ENCODE measurements at regions not wholly inside any gene's neighbourhood (a gene's known extent, or its start where the extent isn't known, plus 50 kb on each side); places are given as distances from the start of the nearest gene placed in this dataset.
"Not testable (repeated sequence)": the region's sequence is repeated elsewhere in the genome, so short reads cannot be mapped to it uniquely, and the experiment has no call there.

- no peak overlapping the region for H3K4me3 Mint-ChIP-seq
- no peak overlapping the region for H3K27ac Mint-ChIP-seq
- H3K36me3 Mint-ChIP-seq: peaks cover 5% of the 10 kb centered on the region
- peaks cover 6% of the 10 kb centered on the region for H3K4me1 Mint-ChIP-seq (ENCODE audit: low read depth)
- no peaks in the 10 kb centered on the region for H3K9me3 Mint-ChIP-seq (ENCODE audit: low read depth)
- H3K27me3 Mint-ChIP-seq: no peaks in the 10 kb centered on the region
Measured at GRCh38 chr2:207421671-207422070, 108.1 kb upstream of the CREB1 start.

DNA sequence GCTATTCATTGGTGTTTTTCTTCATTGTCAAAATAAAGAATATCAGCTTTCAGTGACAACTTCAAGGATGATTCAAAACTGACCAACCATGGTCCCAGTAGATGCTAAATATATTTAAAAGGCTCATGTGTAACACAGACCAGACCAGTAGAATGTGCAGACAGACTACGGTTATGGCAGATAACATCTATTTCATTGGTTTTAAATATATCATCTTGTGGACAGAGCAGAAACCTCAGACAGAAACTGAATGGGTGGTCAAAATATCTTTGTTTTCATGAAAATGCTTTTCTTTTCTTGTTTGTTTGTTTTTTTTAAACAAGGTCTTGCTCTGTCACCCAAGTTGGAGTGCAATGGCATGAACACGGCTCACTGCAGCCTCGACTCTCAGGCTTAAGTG lies 107.4 kb upstream of the CREB1 start:
- no peak overlapping the region for H3K27ac Mint-ChIP-seq
- peaks cover 3% of the 10 kb centered on the region for H3K36me3 Mint-ChIP-seq

GRCh38 chr2:207423886-207424285 lies 105.9 kb upstream of the CREB1 start:
- peaks cover 2% of the 10 kb centered on the region for H3K36me3 Mint-ChIP-seq
- H3K27ac Mint-ChIP-seq: no peak overlapping the region
- no peaks in the 10 kb centered on the region for H3K9me3 Mint-ChIP-seq (ENCODE audit: low read depth)

More for the DNA sequence above, 107.4 kb upstream of the CREB1 start:
- H3K4me3 Mint-ChIP-seq: no peak overlapping the region
- H3K9me3 Mint-ChIP-seq (ENCODE audit: low read depth): no peaks in the 10 kb centered on the region
- H3K4me1 Mint-ChIP-seq (ENCODE audit: low read depth): peaks cover 6% of the 10 kb centered on the region
- no peaks in the 10 kb centered on the region for H3K27me3 Mint-ChIP-seq

DNA sequence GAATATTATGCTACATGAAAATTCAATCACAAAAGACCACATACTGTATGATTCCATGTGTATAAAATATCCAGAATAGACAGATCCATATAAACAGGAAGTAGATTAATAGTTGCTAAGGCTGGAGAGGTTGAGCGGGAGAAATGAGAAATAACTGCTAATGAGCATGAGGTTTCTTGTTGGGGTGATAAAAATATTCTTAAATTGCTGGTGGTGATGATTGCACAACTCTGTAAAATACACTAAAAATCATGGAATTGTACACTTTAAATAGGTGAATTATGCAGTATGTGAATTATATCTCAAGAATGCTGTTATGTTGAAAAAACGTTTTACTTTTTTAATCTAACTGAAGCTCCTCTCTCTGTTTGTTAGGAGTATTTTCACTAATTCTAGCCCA lies 101.8 kb upstream of the CREB1 start:
- H3K4me3 Mint-ChIP-seq: no peak overlapping the region
- H3K9me3 Mint-ChIP-seq (ENCODE audit: low read depth): no peaks in the 10 kb centered on the region
- H3K36me3 Mint-ChIP-seq: peaks cover 2% of the 10 kb centered on the region
- no peaks in the 10 kb centered on the region for H3K27me3 Mint-ChIP-seq
- no peak overlapping the region for H3K27ac Mint-ChIP-seq
- H3K4me1 Mint-ChIP-seq (ENCODE audit: low read depth): peaks cover 6% of the 10 kb centered on the region

More at GRCh38 chr2:207423886-207424285, 105.9 kb upstream of the CREB1 start:
- Mint-ChIP-seq H3K4me1 (ENCODE audit: low read depth) (peaks cover 6% of the 10 kb centered on the region), H3K27me3 (no peaks in the 10 kb centered on the region), H3K4me3 (no peak overlapping the region)

DNA sequence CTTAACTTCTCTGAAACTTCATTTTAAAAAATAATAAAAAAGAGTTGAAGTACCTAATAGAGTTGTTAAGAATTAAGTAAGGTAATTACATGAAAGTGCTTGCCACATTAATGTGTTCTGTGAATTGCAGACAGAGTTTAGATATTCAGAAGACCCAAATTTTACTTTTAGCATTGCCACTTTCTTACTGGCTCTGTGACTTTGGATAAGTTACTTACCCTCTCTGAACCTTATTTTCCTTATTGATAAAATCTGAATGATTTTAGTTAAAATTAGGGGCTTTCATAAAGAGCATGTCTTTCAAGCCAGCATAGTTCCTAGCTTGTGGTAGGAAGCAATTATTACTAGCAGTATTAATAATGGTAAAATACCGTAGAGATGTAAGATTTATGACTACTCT lies 101.2 kb upstream of the CREB1 start:
- Mint-ChIP-seq H3K27ac (no peak overlapping the region), H3K27me3 (no peaks in the 10 kb centered on the region), H3K4me1 (ENCODE audit: low read depth) (peaks cover 6% of the 10 kb centered on the region), H3K36me3 (peaks cover 2% of the 10 kb centered on the region), H3K9me3 (ENCODE audit: low read depth) (no peaks in the 10 kb centered on the region), H3K4me3 (no peak overlapping the region)

GRCh38 chr2:207432453-207432852 lies 97.3 kb upstream of the CREB1 start:
- Mint-ChIP-seq H3K36me3 (no peaks in the 10 kb centered on the region), H3K27ac (no peak overlapping the region), H3K9me3 (ENCODE audit: low read depth) (no peaks in the 10 kb centered on the region), H3K4me1 (ENCODE audit: low read depth) (no peaks in the 10 kb centered on the region), H3K27me3 (no peaks in the 10 kb centered on the region), H3K4me3 (no peak overlapping the region)

DNA sequence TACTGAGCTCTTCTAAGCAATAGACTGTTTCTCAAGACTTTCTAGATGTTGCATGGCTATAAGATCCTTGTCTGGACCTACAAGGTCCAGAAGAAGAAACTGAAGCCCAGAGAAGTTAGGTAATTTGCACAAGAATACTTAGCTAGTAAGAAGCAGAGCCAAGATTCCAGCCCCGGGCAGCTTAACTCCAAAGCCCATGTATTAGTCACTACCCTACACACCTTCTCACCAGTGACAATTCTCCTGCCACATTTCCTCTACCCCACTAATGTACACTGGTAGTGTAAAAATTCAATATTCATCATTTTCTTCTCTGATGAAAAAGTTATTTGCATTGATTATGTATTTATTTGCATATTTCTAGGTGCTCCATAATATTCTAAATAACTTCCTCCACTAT lies 95.5 kb upstream of the CREB1 start:
- no peaks in the 10 kb centered on the region for H3K9me3 Mint-ChIP-seq (ENCODE audit: low read depth)
- H3K27me3 Mint-ChIP-seq: no peaks in the 10 kb centered on the region
- H3K4me1 Mint-ChIP-seq (ENCODE audit: low read depth): no peaks in the 10 kb centered on the region
- H3K27ac Mint-ChIP-seq: no peak overlapping the region
- no peak overlapping the region for H3K4me3 Mint-ChIP-seq
- H3K36me3 Mint-ChIP-seq: no peaks in the 10 kb centered on the region

DNA sequence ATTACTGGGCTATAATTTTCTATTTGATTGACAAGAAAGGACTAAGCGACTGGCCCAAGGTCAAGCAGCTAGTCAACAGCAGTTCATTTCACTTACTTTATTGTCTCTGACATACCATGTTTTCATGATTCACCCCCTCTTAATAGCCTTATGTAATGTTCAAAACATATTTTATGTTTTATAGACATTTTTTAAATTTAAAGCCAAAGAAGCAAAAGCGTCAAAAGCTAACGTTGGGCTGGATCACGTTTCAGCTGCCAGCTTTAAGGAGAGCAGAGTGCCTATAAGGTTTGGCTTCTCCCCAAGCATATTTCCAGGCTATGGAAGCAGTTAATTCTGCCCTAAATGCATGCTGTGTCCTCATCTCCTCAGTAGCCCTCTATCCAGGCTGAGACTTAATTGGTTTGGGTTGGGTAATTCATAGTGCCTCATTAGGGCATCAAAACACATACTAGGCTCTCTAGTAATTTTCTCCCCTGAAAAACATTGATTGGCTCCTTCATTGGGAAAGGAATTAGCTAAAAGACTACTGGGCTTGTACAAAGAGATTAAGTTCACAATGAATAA lies 94.8 kb upstream of the CREB1 start:
- Mint-ChIP-seq H3K4me1 (ENCODE audit: low read depth) (no peaks in the 10 kb centered on the region), H3K27me3 (no peaks in the 10 kb centered on the region), H3K27ac (no peak overlapping the region), H3K36me3 (no peaks in the 10 kb centered on the region), H3K9me3 (ENCODE audit: low read depth) (no peaks in the 10 kb centered on the region), H3K4me3 (no peak overlapping the region)

- Mint-ChIP-seq H3K36me3 (no peaks in the 10 kb centered on the region), H3K4me3 (no peak overlapping the region), H3K9me3 (ENCODE audit: low read depth) (no peaks in the 10 kb centered on the region), H3K27ac (no peak overlapping the region), H3K4me1 (ENCODE audit: low read depth) (no peaks in the 10 kb centered on the region), H3K27me3 (no peaks in the 10 kb centered on the region)
Measured at GRCh38 chr2:207437136-207437523, 92.6 kb upstream of the CREB1 start.

- Mint-ChIP-seq H3K27me3 (no peaks in the 10 kb centered on the region), H3K9me3 (ENCODE audit: low read depth) (no peaks in the 10 kb centered on the region), H3K36me3 (no peaks in the 10 kb centered on the region), H3K4me1 (ENCODE audit: low read depth) (no peaks in the 10 kb centered on the region), H3K27ac (no peak overlapping the region), H3K4me3 (no peak overlapping the region)
Measured at GRCh38 chr2:207437524-207438143, 92.1 kb upstream of the CREB1 start.

- no peaks in the 10 kb centered on the region for H3K36me3 Mint-ChIP-seq
- no peaks in the 10 kb centered on the region for H3K4me1 Mint-ChIP-seq (ENCODE audit: low read depth)
- no peaks in the 10 kb centered on the region for H3K9me3 Mint-ChIP-seq (ENCODE audit: low read depth)
- H3K4me3 Mint-ChIP-seq: no peak overlapping the region
- no peak overlapping the region for H3K27ac Mint-ChIP-seq
- no peaks in the 10 kb centered on the region for H3K27me3 Mint-ChIP-seq
Measured at GRCh38 chr2:207438414-207439126, 91.2 kb upstream of the CREB1 start.

DNA sequence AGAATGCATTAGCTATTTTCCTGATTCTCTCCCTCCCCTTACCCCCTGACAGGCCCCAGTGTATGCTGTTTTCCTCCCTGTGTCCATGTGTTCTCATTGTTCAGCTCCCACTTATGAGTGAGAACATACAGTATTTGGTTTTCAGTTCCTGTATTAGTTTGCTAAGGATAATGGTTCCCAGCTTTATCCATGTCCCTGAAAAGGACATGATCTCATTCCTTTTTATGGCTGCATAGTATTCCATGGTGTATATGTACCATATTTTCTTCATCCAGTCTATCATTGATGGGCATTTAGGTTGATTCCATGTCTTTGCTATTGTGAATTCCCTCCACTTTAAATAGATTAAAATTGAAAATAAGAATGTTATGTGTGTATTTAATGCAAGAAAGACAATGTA lies 89.9 kb upstream of the CREB1 start:
- H3K36me3 Mint-ChIP-seq; H3K27ac Mint-ChIP-seq; H3K27me3 Mint-ChIP-seq; H3K4me3 Mint-ChIP-seq; H3K9me3 Mint-ChIP-seq (ENCODE audit: low read depth); H3K4me1 Mint-ChIP-seq (ENCODE audit: low read depth): not testable (repeated sequence)

GRCh38 chr2:207444756-207445155 lies 85.0 kb upstream of the CREB1 start:
- H3K9me3 Mint-ChIP-seq (ENCODE audit: low read depth): no peaks in the 10 kb centered on the region
- H3K4me1 Mint-ChIP-seq (ENCODE audit: low read depth): no peaks in the 10 kb centered on the region
- H3K36me3 Mint-ChIP-seq: no peaks in the 10 kb centered on the region
- no peak overlapping the region for H3K27ac Mint-ChIP-seq
- H3K27me3 Mint-ChIP-seq: no peaks in the 10 kb centered on the region
- no peak overlapping the region for H3K4me3 Mint-ChIP-seq

- Mint-ChIP-seq H3K27me3 (no peaks in the 10 kb centered on the region), H3K4me3 (no peak overlapping the region), H3K4me1 (ENCODE audit: low read depth) (no peaks in the 10 kb centered on the region), H3K27ac (no peak overlapping the region), H3K36me3 (no peaks in the 10 kb centered on the region), H3K9me3 (ENCODE audit: low read depth) (no peaks in the 10 kb centered on the region)
Measured at GRCh38 chr2:207446653-207447052, 83.1 kb upstream of the CREB1 start.

DNA sequence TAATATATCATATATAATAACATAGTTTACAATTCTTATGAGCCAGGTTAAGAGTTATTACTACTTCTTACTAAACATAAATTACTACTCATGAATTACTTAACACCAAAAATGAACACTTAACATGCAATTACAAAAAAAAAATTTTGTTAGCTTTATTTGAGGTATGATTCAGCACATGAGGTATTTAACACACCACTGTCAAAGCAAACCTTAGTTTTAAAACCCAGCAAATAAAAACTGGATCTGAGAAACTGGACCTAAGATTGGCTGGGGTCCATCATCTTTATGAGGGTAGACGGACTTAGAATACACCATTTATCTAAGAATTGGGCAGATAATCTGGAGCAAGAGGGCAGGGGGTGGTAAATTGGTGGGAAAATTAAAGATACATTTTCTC lies 81.8 kb upstream of the CREB1 start:
- H3K36me3 Mint-ChIP-seq: no peaks in the 10 kb centered on the region
- H3K27me3 Mint-ChIP-seq: no peaks in the 10 kb centered on the region
- H3K9me3 Mint-ChIP-seq (ENCODE audit: low read depth): no peaks in the 10 kb centered on the region
- H3K4me3 Mint-ChIP-seq: no peak overlapping the region
- H3K27ac Mint-ChIP-seq: no peak overlapping the region
- no peaks in the 10 kb centered on the region for H3K4me1 Mint-ChIP-seq (ENCODE audit: low read depth)

Data from activated naive CD8-positive, alpha-beta T cell (primary cell).